K562 (cell line): ENCODE measurements at regions not wholly inside any gene's neighbourhood (a gene's known extent, or its start where the extent isn't known, plus 50 kb on each side); places are given as distances from the start of the nearest gene placed in this dataset.

ENCODE experiments used
- ATAC-seq: fragments of 200-7000 bp; cut with Tn5 transposase; 3 replicates; pipeline ENCODE4 v1.9.1; 2020; ENCODE audit warnings: moderate library complexity
- BruUV-seq: library from RNA; stranded (reverse); fragments of 400-500 nt; replicated peaks from 2 replicates; lab custom pipeline; 2021; lab: Mats Ljungman, UMichigan
- CTCF ChIA-PET: fragments of 300-600 bp; formaldehyde crosslinking; extraction: SDS; loops from one replicate; lab custom pipeline; 2021; ENCODE audit warnings: low intra/inter-chr PET ratio; lab: Yijun Ruan, JAX
- POLR2A ChIA-PET: fragments of 300-600, 350-650 bp; sonication (Branson Sonifier 250); formaldehyde crosslinking; extraction: SDS; loops from one replicate; lab custom pipeline; 2021; ENCODE audit warnings: antibody characterized with exemption, inconsistent platforms; lab: Yijun Ruan, JAX
- DNase-seq, 4 experiments: peaks; one replicate each; pipeline versions ENCODE4 v3.0.0 to v3.0.0-alpha.2; 2011 to 2018; ENCODE audit warnings: low spot score in 3 of 4, mixed read lengths in 3 of 4; ENCODE audit errors: extremely low read depth in 1 of 4
- FAIRE-seq: peaks from 2 replicates; lab custom pipeline; 2011; peaks lifted over from hg19 to GRCh38; lab: Jason Lieb, UNC
- H2AFZ ChIP-seq: 2 replicates; pipeline ENCODE4 v1.6.0; 2011; ENCODE audit warnings: low read depth, low read length, control low read depth, inconsistent platforms
- H3K27ac ChIP-seq: fragments of 200-600 bp; 3 replicates; pipeline ENCODE4 v1.8.0; 2011; ENCODE audit warnings: low read depth, mild to moderate bottlenecking, control low read depth, inconsistent platforms, low read length, moderate library complexity, mixed read lengths; ENCODE audit errors: extremely low read depth
- H3K27me3 ChIP-seq, 2 experiments: fragments of 300-600 bp in 1 of 2; 2 replicates in 1 of 2; 3 replicates in 1 of 2; pipeline versions ENCODE4 v1.6.0 to v1.8.0; 2011; ENCODE audit warnings: inconsistent platforms in 2 of 2, low read length in 2 of 2, mild to moderate bottlenecking in 1 of 2, mixed read lengths in 1 of 2, moderate library complexity in 1 of 2; ENCODE audit not compliant: control insufficient read depth in 2 of 2, insufficient read depth in 2 of 2
- H3K36me3 ChIP-seq: fragments of 300-600 bp; 3 replicates; pipeline ENCODE4 v1.8.0; 2011; ENCODE audit warnings: mild to moderate bottlenecking, low read length, inconsistent platforms; ENCODE audit not compliant: control insufficient read depth, insufficient read depth
- H3K4me1 ChIP-seq, 2 experiments: fragments of 200-600 bp in 1 of 2; replicated peaks in 1 of 2; 2 replicates in 1 of 2; 3 replicates in 1 of 2; pipeline versions ENCODE4 v1.5.1 to v1.8.0; 2011; ENCODE audit warnings: inconsistent platforms in 2 of 2, low read length in 2 of 2, mild to moderate bottlenecking in 1 of 2, mixed read lengths in 1 of 2, moderate library complexity in 1 of 2; ENCODE audit not compliant: control insufficient read depth in 2 of 2, insufficient read depth in 2 of 2
- H3K4me2 ChIP-seq: 2 replicates; pipeline ENCODE4 v1.6.1; 2011; ENCODE audit warnings: low read length, control low read depth, inconsistent platforms, mixed read lengths; ENCODE audit not compliant: insufficient read depth
- H3K4me3 ChIP-seq: fragments of 200-600 bp; sonication (generic), shearing (Covaris generic); 2 replicates; pipeline ENCODE4 v1.5.1; 2016; ENCODE audit warnings: control low read depth, inconsistent platforms
- H3K79me2 ChIP-seq: fragments of 200-600 bp; 3 replicates; pipeline ENCODE4 v1.8.0; 2011; ENCODE audit warnings: low read length, inconsistent platforms; ENCODE audit not compliant: control insufficient read depth, insufficient read depth
- H3K9ac ChIP-seq, 2 experiments: 2 replicates each; pipeline versions ENCODE4 v1.6.0 to v1.6.1; 2011; ENCODE audit warnings: low read depth in 2 of 2, low read length in 2 of 2, control low read depth in 1 of 2, inconsistent platforms in 1 of 2, mild to moderate bottlenecking in 1 of 2, mixed read lengths in 1 of 2; ENCODE audit not compliant: insufficient read depth in 1 of 2
- H3K9me1 ChIP-seq: one replicate; pipeline ENCODE4 v1.6.0; 2011; ENCODE audit warnings: inconsistent platforms, mild to moderate bottlenecking, low read length, moderate library complexity; ENCODE audit not compliant: control insufficient read depth, insufficient read depth
- H3K9me3 ChIP-seq: replicated peaks from 2 replicates; pipeline ENCODE4 v1.5.1; 2011; ENCODE audit warnings: low read depth, low read length, inconsistent platforms; ENCODE audit not compliant: control insufficient read depth, insufficient read depth
- H4K20me1 ChIP-seq: replicated peaks from 2 replicates; pipeline ENCODE4 v1.6.1; 2011; ENCODE audit warnings: low read length, inconsistent platforms, mixed read lengths; ENCODE audit not compliant: control insufficient read depth, insufficient read depth
- CCNT2 ChIP-seq: IDR thresholded peaks from 2 replicates; pipeline ENCODE4 v1.6.1; 2011; ENCODE audit warnings: borderline replicate concordance, low read depth, mild to moderate bottlenecking, moderate library complexity, mixed read lengths, low read length; ENCODE audit not compliant: insufficient read length; ENCODE audit errors: extremely low read depth
- ERF ChIP-seq: fragments of 450-650 bp; formaldehyde crosslinking; IDR thresholded peaks from 2 replicates; pipeline ENCODE4 v1.4.0; 2020; ENCODE audit warnings: mild to moderate bottlenecking, mixed read lengths
- ESRRB ChIP-seq: fragments of 250-450 bp; sonication (Bioruptor Pico); IDR thresholded peaks from 2 replicates; pipeline ENCODE4 v1.5.0; 2020; ENCODE audit warnings: mild to moderate bottlenecking, moderate library complexity, borderline replicate concordance
- ETV1 ChIP-seq: fragments of 450-650 bp; conservative IDR thresholded peaks from 2 replicates; pipeline ENCODE4 v1.6.1; 2016; ENCODE audit warnings: missing genetic modification characterization, control low read depth, low read depth, missing compliant biosample characterization
- MCM5 ChIP-seq: fragments of 450-650 bp; IDR thresholded peaks from 2 replicates; pipeline ENCODE4 v1.6.1; 2016; ENCODE audit warnings: low read depth
- MED1 ChIP-seq: sonication (generic); formaldehyde crosslinking; IDR thresholded peaks from 2 replicates; pipeline ENCODE4 v1.8.1; 2023; ENCODE audit warnings: missing genetic modification reagents, borderline replicate concordance
- NFE2 ChIP-seq: IDR thresholded peaks from 2 replicates; pipeline ENCODE4 v1.6.1; 2014; ENCODE audit warnings: antibody characterized with exemption, low read depth
- RBM22 ChIP-seq: fragments of 200-400 bp; formaldehyde crosslinking; IDR thresholded peaks from 2 replicates; pipeline ENCODE4 v1.6.1; 2018; ENCODE audit warnings: low read length, low read depth; ENCODE audit not compliant: poor library complexity, severe bottlenecking
- SMAD4 ChIP-seq: fragments of 250-450 bp; sonication (Bioruptor Pico); conservative IDR thresholded peaks from 2 replicates; pipeline ENCODE4 v1.8.0; 2021; ENCODE audit warnings: inconsistent platforms, mild to moderate bottlenecking, moderate library complexity
- SREBF2 ChIP-seq: sonication (generic); formaldehyde crosslinking; IDR thresholded peaks from 2 replicates; pipeline ENCODE4 v1.4.0; 2020; ENCODE audit warnings: mild to moderate bottlenecking, missing genetic modification reagents
- SRSF7 ChIP-seq: fragments of 200-400 bp; formaldehyde crosslinking; optimal IDR thresholded peaks from 2 replicates; pipeline ENCODE3; 2017; ENCODE audit warnings: mild to moderate bottlenecking, low read depth, low read length
- TCF15 ChIP-seq: fragments of 250-450 bp; sonication (Bioruptor Pico); IDR thresholded peaks from 2 replicates; pipeline ENCODE4 v1.8.0; 2022; ENCODE audit warnings: moderate library complexity, mild to moderate bottlenecking, inconsistent platforms
- TGIF2 ChIP-seq: sonication (generic); formaldehyde crosslinking; IDR thresholded peaks from 2 replicates; pipeline ENCODE4 v1.8.1; 2022; ENCODE audit warnings: mild to moderate bottlenecking, missing genetic modification reagents, moderate library complexity
- ZBTB43 ChIP-seq: sonication (generic); formaldehyde crosslinking; IDR thresholded peaks from 2 replicates; pipeline ENCODE4 v1.8.0; 2023; ENCODE audit warnings: mild to moderate bottlenecking, missing genetic modification reagents
- ZFX ChIP-seq: sonication (generic); formaldehyde crosslinking; IDR thresholded peaks from 2 replicates; pipeline ENCODE4 v1.8.0; 2022; ENCODE audit warnings: mild to moderate bottlenecking, missing genetic modification reagents, moderate library complexity
- ZNF134 ChIP-seq: fragments of 250-450 bp; sonication (Bioruptor Pico); conservative IDR thresholded peaks from 2 replicates; pipeline ENCODE4 v1.4.0; 2020
- ZNF212 ChIP-seq: fragments of 450-650 bp; formaldehyde crosslinking; IDR thresholded peaks from 2 replicates; pipeline ENCODE4 v1.4.0; 2020; ENCODE audit warnings: mild to moderate bottlenecking
- ZNF583 ChIP-seq: fragments of 250-450 bp; sonication (Bioruptor Pico); IDR thresholded peaks from 2 replicates; pipeline ENCODE4 v1.4.0; 2020
- ZNF586 ChIP-seq: fragments of 450-650 bp; formaldehyde crosslinking; conservative IDR thresholded peaks from 2 replicates; pipeline ENCODE4 v1.4.0; 2020; ENCODE audit warnings: mild to moderate bottlenecking, moderate library complexity
- ZNF639 ChIP-seq, 2 experiments: fragments of 200-800 bp in 1 of 2; sonication (Bioruptor generic) in 1 of 2; sonication (generic) in 1 of 2; formaldehyde crosslinking in 1 of 2; IDR thresholded peaks in 1 of 2; conservative IDR thresholded peaks in 1 of 2; 2 replicates each; pipeline versions ENCODE4 v1.5.0 to v1.6.1; 2016 to 2020; ENCODE audit warnings: missing compliant biosample characterization in 1 of 2, missing genetic modification characterization in 1 of 2, missing genetic modification reagents in 1 of 2
- ZNF780A ChIP-seq: fragments of 250-450 bp; sonication (Bioruptor Pico); IDR thresholded peaks from 2 replicates; pipeline ENCODE4 v1.5.0; 2021; ENCODE audit warnings: mild to moderate bottlenecking
- WGBS: fragments of 100-300 bp; shearing (Covaris generic); methylation state at CpG from one replicate; pipeline ENCODE4 v1.1.6; 2016; ENCODE audit warnings: low coverage, mixed read lengths; ENCODE audit not compliant: insufficient coverage; ENCODE audit errors: missing lambda C conversion rate; 5-methylcytosine and 5-hydroxymethylcytosine counted together
- in situ Hi-C: fragments of 300-500 bp; cut with MboI; formaldehyde crosslinking; loops from 4 replicates; pipeline ENCODE4 v1.15.0; 2018; ENCODE audit warnings: inconsistent platforms, mixed read lengths
- intact Hi-C: fragments of 100-400 bp; cut with micrococcal nuclease; formaldehyde crosslinking; loops from 2 replicates; pipeline ENCODE4 v1.14.2; 2022

- CTCF ChIA-PET: no interaction called here
- no TSS peak for BruUV-seq
Measured at GRCh38 chr2:160838147-160838546, 322.1 kb upstream of the TANK start.

GRCh38 chr2:160838691-160839090 is 321.5 kb upstream of the TANK start:
- WGBS: 0% methylated on average over 4 of the region's 4 CpGs
- ChIA-PET CTCF (no interaction called here), POLR2A (no interaction called here)

More at GRCh38 chr2:160838147-160838546, 322.1 kb upstream of the TANK start:
- in situ Hi-C loops (no loop called here), intact Hi-C loops (no loop called here)
- DNase-seq: no peak
- no peak for FAIRE-seq
- H4K20me1 ChIP-seq: no peaks in the 10 kb centered on the region
- 0% methylated on average over 1 of the region's 1 CpG for WGBS
- H3K27me3 ChIP-seq: no peaks in the 10 kb centered on the region
- H3K79me2 ChIP-seq: no peaks in the 10 kb centered on the region
- H3K4me2 ChIP-seq: no peak overlapping the region
- H3K36me3 ChIP-seq: no peaks in the 10 kb centered on the region
- no peak overlapping the region for H3K9ac ChIP-seq
- no peak overlapping the region for H3K27ac ChIP-seq
- no peaks in the 10 kb centered on the region for H3K4me1 ChIP-seq
- H3K4me3 ChIP-seq: no peak overlapping the region
- TF ChIP-seq ZNF212 (CRISPR knock-in tag) (no peak), ZNF780A (no peak), MCM5 (no peak), TCF15 (CRISPR knock-in tag) (no peak), ZNF583 (CRISPR knock-in tag) (no peak), SMAD4 (CRISPR knock-in tag) (no peak), NFE2 (no peak), ZFX (CRISPR knock-in tag) (no peak), ERF (CRISPR knock-in tag) (no peak), TGIF2 (CRISPR knock-in tag) (no peak), CCNT2 (no peak), RBM22 (no peak)
- no peak overlapping the region for H2AFZ ChIP-seq
- H3K9me1 ChIP-seq: no peaks in the 10 kb centered on the region
- no peak for ATAC-seq
- 0 out of 2 replicates have a peak, but pooled peaks cover 3% of the 10 kb centered on the region for H3K9me3 ChIP-seq
- POLR2A ChIA-PET: no interaction called here

More at GRCh38 chr2:160838691-160839090, 321.5 kb upstream of the TANK start:
- TF ChIP-seq MED1 (CRISPR knock-in tag): no peak
- TF ChIP-seq ZNF639 (CRISPR knock-in tag; conservative IDR thresholded peaks at IDR 0.05 in 1 of 2, IDR thresholded peaks at IDR 0.05 in 1 of 2): no peak
- TF ChIP-seq ZNF586 (CRISPR knock-in tag): no peak
- TF ChIP-seq ETV1: no peak
- no peak for TF ChIP-seq ZNF134 (CRISPR knock-in tag)
- no peak for TF ChIP-seq SRSF7
- TF ChIP-seq ESRRB: no peak
- TF ChIP-seq ZBTB43 (CRISPR knock-in tag): no peak
- TF ChIP-seq SREBF2: no peak
- TF ChIP-seq, all 486 proteins: peak for 0
- Histone ChIP-seq H3K4me1 (no peaks in the 10 kb centered on the region), H4K20me1 (no peaks in the 10 kb centered on the region), H3K36me3 (no peaks in the 10 kb centered on the region), H3K9ac (no peak overlapping the region), H3K4me3 (no peak overlapping the region), H3K27me3 (no peaks in the 10 kb centered on the region), H3K9me3 (0 out of 2 replicates have a peak, but pooled peaks cover 5% of the 10 kb centered on the region), H2AFZ (no peak overlapping the region), H3K9me1 (no peaks in the 10 kb centered on the region), H3K4me2 (no peak overlapping the region), H3K27ac (no peak overlapping the region), H3K79me2 (no peaks in the 10 kb centered on the region)
- intact Hi-C loops: no loop called here
- FAIRE-seq: no peak
- no peak for DNase-seq
- ATAC-seq: no peak
- BruUV-seq: no TSS peak
- in situ Hi-C loops: no loop called here
